OCI-LY3 (cell line): ENCODE measurements at regions not wholly inside any gene's neighbourhood (a gene's known extent, or its start where the extent isn't known, plus 50 kb on each side); places are given as distances from the start of the nearest gene placed in this dataset.

Experiments used
- H2AFZ ChIP-seq: fragments of 200-600, 300-600 bp; shearing (Covaris generic); 2 replicates; pipeline ENCODE4 v1.6.0; 2014; ENCODE audit warnings: antibody characterized with exemption, low read depth, low read length
- H3K27ac ChIP-seq: fragments of 200-600, 300-600 bp; sonication (generic); 2 replicates; pipeline ENCODE4 v1.5.1; 2014; ENCODE audit warnings: mild to moderate bottlenecking, low read length, moderate library complexity, mixed read lengths
- H3K27me3 ChIP-seq: fragments of 200-600, 300-600 bp; sonication (generic); 2 replicates; pipeline ENCODE4 v1.6.1; 2014; ENCODE audit warnings: low read depth, low read length, mixed read lengths
- H3K36me3 ChIP-seq: fragments of 200-600, 300-600 bp; sonication (generic); replicated peaks from 2 replicates; pipeline ENCODE3; 2014; ENCODE audit warnings: low read depth, low read length, mixed read lengths
- H3K4me1 ChIP-seq: fragments of 300-600, 200-600 bp; sonication (generic); 2 replicates; pipeline ENCODE4 v1.6.1; 2014; ENCODE audit warnings: low read length, mixed read lengths
- H3K4me2 ChIP-seq: fragments of 200-600, 300-600 bp; sonication (generic); 2 replicates; pipeline ENCODE4 v1.6.1; 2014; ENCODE audit warnings: low read length, mixed read lengths
- H3K4me3 ChIP-seq: fragments of 300-600, 200-600 bp; sonication (generic); 2 replicates; pipeline ENCODE4 v1.5.1; 2014; ENCODE audit warnings: antibody characterized with exemption, mild to moderate bottlenecking, low read length, moderate library complexity
- H3K79me2 ChIP-seq: fragments of 300-600, 200-600 bp; shearing (Covaris generic); 2 replicates; pipeline ENCODE4 v1.6.1; 2014; ENCODE audit warnings: mild to moderate bottlenecking, low read length, mixed read lengths
- H3K9ac ChIP-seq: fragments of 300-600, 200-600 bp; shearing (Covaris generic); 2 replicates; pipeline ENCODE4 v1.6.0; 2014; ENCODE audit warnings: mild to moderate bottlenecking, low read length, moderate library complexity
- H3K9me3 ChIP-seq: fragments of 200-600, 300-600 bp; shearing (Covaris generic); 2 replicates; pipeline ENCODE4 v1.6.1; 2014; ENCODE audit warnings: low read length, mixed read lengths; ENCODE audit not compliant: insufficient read depth
- H4K20me1 ChIP-seq: fragments of 200-600, 300-600 bp; sonication (generic); 2 replicates; pipeline ENCODE4 v1.6.1; 2016; ENCODE audit warnings: low read length, mixed read lengths; ENCODE audit not compliant: insufficient read depth
- CTCF ChIP-seq: fragments of 200-600, 300-600 bp; sonication (generic); IDR thresholded peaks from 2 replicates; pipeline ENCODE4 v1.5.1; 2014; ENCODE audit warnings: antibody characterized with exemption, low read length, low read depth
- EZH2phosphoT487 ChIP-seq: fragments of 200-600 bp; shearing (Covaris generic); IDR thresholded peaks from 2 replicates; pipeline ENCODE4 v1.6.1; 2018; ENCODE audit warnings: antibody characterized with exemption, mixed run types, low read depth

GRCh38 chr2:225794652-225795400, 395.3 kb downstream of the NYAP2 start:
- Histone ChIP-seq H3K4me1 (no peaks in the 10 kb centered on the region; the same call in 1 of the 2 replicates), H2AFZ (no peak overlapping the region), H4K20me1 (no peaks in the 10 kb centered on the region), H3K9me3 (no peaks in the 10 kb centered on the region), H3K4me2 (no peak overlapping the region), H3K9ac (no peak overlapping the region), H3K27ac (no peak overlapping the region), H3K79me2 (no peaks in the 10 kb centered on the region), H3K36me3 (no peaks in the 10 kb centered on the region), H3K4me3 (no peak overlapping the region), H3K27me3 (no peaks in the 10 kb centered on the region)
- TF ChIP-seq EZH2phosphoT487: no peak
- TF ChIP-seq CTCF: no peak

DNA sequence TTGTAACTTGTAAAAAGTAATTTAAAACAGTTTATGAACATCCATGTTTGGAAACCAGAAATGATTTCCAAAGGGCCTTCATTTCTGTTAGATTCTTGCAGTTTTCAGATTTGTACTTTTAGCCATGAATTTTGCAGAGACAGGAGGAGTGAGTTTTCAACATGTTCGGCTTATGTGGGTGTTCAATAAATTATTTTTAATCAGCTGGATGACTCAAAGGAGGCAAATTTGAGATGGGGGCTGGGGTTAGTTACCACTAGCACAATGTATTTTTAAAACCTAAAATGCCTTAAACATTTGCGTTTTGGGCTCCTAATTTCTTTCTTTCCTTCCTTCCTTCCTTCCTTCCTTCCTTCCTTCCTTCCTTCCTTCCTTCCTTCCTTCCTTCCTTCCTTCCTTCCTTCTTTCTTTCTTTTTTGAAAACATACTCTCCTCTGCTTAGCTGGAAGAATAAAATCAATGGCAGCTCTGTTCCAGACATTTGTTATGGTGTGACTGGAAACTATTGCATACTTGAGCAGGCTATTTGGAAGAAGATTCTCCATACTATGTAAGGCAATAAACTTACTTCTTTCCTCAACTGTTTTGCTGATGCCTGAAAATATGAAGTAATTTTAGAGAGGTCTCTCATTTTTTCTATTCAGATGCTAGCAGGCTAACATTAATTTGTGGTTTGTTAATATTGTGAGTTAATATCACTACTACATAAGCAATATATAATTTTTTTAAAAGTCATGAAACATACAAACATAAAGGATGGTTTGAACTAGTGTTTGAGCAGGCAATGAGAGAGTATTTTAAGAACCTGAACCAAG, 394.4 kb downstream of the NYAP2 start:
- Histone ChIP-seq H2AFZ (no peak overlapping the region), H3K4me3 (no peak overlapping the region), H3K9ac (no peak overlapping the region), H3K36me3 (no peaks in the 10 kb centered on the region), H3K9me3 (no peaks in the 10 kb centered on the region), H3K79me2 (no peaks in the 10 kb centered on the region), H3K4me2 (no peak overlapping the region), H4K20me1 (no peaks in the 10 kb centered on the region), H3K27ac (no peak overlapping the region), H3K27me3 (no peaks in the 10 kb centered on the region), H3K4me1 (no peaks in the 10 kb centered on the region)
- TF ChIP-seq EZH2phosphoT487: no peak
- no peak for TF ChIP-seq CTCF

DNA sequence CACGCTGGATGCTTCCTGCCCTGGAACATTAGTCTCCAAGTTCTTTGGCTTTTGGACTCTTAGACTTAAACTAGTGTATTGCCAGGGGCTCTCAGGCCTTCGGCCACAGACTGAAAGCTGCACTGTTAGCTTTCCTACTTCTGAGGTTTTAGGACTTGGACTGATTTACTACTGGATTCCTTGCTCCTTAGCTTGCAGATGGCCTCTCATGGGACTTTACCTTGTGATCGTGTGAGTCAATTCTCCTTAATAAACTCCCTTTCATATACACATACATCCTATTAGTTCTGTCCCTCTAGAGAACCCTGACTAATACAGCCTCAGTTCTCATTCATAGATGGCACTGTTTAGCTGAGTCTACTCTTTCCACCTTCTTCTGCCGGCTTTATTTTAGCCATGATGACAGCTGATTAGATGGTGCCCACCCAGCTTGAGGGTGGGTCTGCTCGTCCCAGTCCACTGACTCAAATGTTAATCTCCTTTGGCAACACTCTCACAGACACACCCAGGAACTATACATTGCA, 389.1 kb downstream of the NYAP2 start:
- Histone ChIP-seq H3K27ac (no peak overlapping the region), H3K36me3 (no peaks in the 10 kb centered on the region), H3K9ac (no peak overlapping the region), H4K20me1 (no peaks in the 10 kb centered on the region), H3K4me1 (no peaks in the 10 kb centered on the region), H3K9me3 (no peaks in the 10 kb centered on the region), H3K79me2 (no peaks in the 10 kb centered on the region), H3K4me2 (no peak overlapping the region), H3K4me3 (no peak overlapping the region), H2AFZ (no peak overlapping the region), H3K27me3 (no peaks in the 10 kb centered on the region)
- TF ChIP-seq EZH2phosphoT487 (no peak), CTCF (no peak)

GRCh38 chr2:225787497-225787896, 388.0 kb downstream of the NYAP2 start:
- Histone ChIP-seq H3K9ac (no peak overlapping the region), H3K4me1 (no peaks in the 10 kb centered on the region), H3K9me3 (no peaks in the 10 kb centered on the region), H4K20me1 (no peaks in the 10 kb centered on the region), H2AFZ (no peak overlapping the region), H3K27me3 (no peaks in the 10 kb centered on the region), H3K27ac (no peak overlapping the region), H3K36me3 (no peaks in the 10 kb centered on the region), H3K4me3 (no peak overlapping the region), H3K4me2 (no peak overlapping the region), H3K79me2 (no peaks in the 10 kb centered on the region)
- TF ChIP-seq EZH2phosphoT487 (no peak), CTCF (no peak)
